HEK293T (cell line): ENCODE measurements at regions not wholly inside any gene's neighbourhood (a gene's known extent, or its start where the extent isn't known, plus 50 kb on each side); places are given as distances from the start of the nearest gene placed in this dataset.

Experiments
- BHLHE40 ChIP-seq: fragments of 450-650 bp; IDR thresholded peaks from 2 replicates; pipeline ENCODE4 v1.6.1; 2016; ENCODE audit warnings: mild to moderate bottlenecking, moderate library complexity, borderline replicate concordance
- ELF4 ChIP-seq: fragments of 450-650 bp; IDR thresholded peaks from 2 replicates; pipeline ENCODE4 v1.6.1; 2017; ENCODE audit warnings: antibody characterized with exemption
- FOXK2 ChIP-seq: fragments of 450-650 bp; IDR thresholded peaks from 2 replicates; pipeline ENCODE4 v1.6.1; 2016; ENCODE audit warnings: mild to moderate bottlenecking
- FOXM1 ChIP-seq: fragments of 450-650 bp; IDR thresholded peaks from 2 replicates; pipeline ENCODE4 v1.6.1; 2017; ENCODE audit warnings: mild to moderate bottlenecking, borderline replicate concordance
- NFRKB ChIP-seq: fragments of 450-650 bp; IDR thresholded peaks from 2 replicates; pipeline ENCODE4 v1.6.1; 2016; ENCODE audit warnings: mild to moderate bottlenecking, moderate library complexity
- PKNOX1 ChIP-seq: fragments of 450-650 bp; IDR thresholded peaks from 2 replicates; pipeline ENCODE4 v1.6.1; 2016
- SP1 ChIP-seq: fragments of 450-650 bp; IDR thresholded peaks from 2 replicates; pipeline ENCODE4 v1.6.1; 2017
- SUZ12 ChIP-seq: fragments of 450-650 bp; IDR thresholded peaks from 2 replicates; pipeline ENCODE4 v1.6.1; 2016; ENCODE audit warnings: mild to moderate bottlenecking
- TARDBP ChIP-seq: fragments of 450-650 bp; IDR thresholded peaks from 2 replicates; pipeline ENCODE4 v1.6.1; 2016
- ZNF384 ChIP-seq: fragments of 450-650 bp; IDR thresholded peaks from 2 replicates; pipeline ENCODE4 v1.6.1; 2016

GRCh38 chr10:94213980-94214379, 148.8 kb downstream of the NOC3L start:
- TF ChIP-seq FOXM1 = no peak
- no peak for TF ChIP-seq BHLHE40
- no peak for TF ChIP-seq FOXK2
- TF ChIP-seq SP1 = no peak
- TF ChIP-seq PKNOX1 = no peak
- no peak for TF ChIP-seq ELF4
- TF ChIP-seq TARDBP = no peak
- no peak for TF ChIP-seq NFRKB
- no peak for TF ChIP-seq SUZ12
- no peak for TF ChIP-seq ZNF384
